ENCODE measurements at regions not wholly inside any gene's neighbourhood (a gene's known extent, or its start where the extent isn't known, plus 50 kb on each side); places are given as distances from the start of the nearest gene placed in this dataset.

DNA sequence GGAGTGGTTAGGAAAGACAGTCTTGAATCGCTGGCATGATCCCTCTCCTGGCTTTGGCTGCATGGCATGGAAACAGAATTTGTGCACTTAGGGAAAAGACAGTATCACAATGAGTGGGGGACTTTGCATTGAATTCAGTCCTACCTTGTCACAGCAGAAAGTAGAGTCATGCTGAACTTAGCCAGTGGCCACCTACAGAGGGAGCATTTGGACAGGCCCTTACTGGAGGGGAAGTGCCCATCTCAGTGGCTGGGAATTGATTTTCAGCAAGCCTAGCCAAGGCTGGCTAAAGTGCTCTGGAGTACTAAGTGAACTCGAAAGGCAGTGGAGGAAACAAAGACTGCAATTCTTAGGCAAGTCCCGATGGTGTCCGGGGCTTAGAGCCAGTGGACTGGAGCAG, 364.3 kb upstream of the TOM1L1 start:
- BruUV-seq (replicated peaks), result no TSS peak
- no peak for FAIRE-seq
- RAD21 ChIA-PET (ENCODE audit: unreplicated experiment), result no interaction called here
- TF ChIP-seq, protein P1, sequence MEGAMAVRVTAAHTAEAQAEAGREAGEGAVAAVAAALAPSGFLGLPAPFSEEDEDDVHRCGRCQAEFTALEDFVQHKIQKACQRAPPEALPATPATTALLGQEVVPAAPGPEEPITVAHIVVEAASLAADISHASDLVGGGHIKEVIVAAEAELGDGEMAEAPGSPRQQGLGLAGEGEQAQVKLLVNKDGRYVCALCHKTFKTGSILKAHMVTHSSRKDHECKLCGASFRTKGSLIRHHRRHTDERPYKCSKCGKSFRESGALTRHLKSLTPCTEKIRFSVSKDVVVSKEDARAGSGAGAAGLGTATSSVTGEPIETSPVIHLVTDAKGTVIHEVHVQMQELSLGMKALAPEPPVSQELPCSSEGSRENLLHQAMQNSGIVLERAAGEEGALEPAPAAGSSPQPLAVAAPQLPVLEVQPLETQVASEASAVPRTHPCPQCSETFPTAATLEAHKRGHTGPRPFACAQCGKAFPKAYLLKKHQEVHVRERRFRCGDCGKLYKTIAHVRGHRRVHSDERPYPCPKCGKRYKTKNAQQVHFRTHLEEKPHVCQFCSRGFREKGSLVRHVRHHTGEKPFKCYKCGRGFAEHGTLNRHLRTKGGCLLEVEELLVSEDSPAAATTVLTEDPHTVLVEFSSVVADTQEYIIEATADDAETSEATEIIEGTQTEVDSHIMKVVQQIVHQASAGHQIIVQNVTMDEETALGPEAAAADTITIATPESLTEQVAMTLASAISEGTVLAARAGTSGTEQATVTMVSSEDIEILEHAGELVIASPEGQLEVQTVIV (IDR thresholded peaks at IDR 0.05; ENCODE audit: borderline replicate concordance, partially characterized antibody), result no peak
- TF ChIP-seq STAT1 (conservative IDR thresholded peaks at IDR 0.05) (no peak), ZSCAN29 (IDR thresholded peaks at IDR 0.05) (no peak), PKNOX1 (IDR thresholded peaks at IDR 0.05) (no peak), MXI1 (IDR thresholded peaks at IDR 0.05; ENCODE audit: low read depth, low read length) (no peak), NR2F1 (conservative IDR thresholded peaks at IDR 0.05) (no peak), E2F8 (IDR thresholded peaks at IDR 0.05; ENCODE audit: low read depth, partially characterized antibody) (no peak), CBFB (IDR thresholded peaks at IDR 0.05; ENCODE audit: low read depth) (no peak), FOXM1 (IDR thresholded peaks at IDR 0.05; ENCODE audit: low read depth, low read length) (no peak), SREBF1 (IDR thresholded peaks at IDR 0.05; ENCODE audit: low read length) (no peak), IRF3 (IDR thresholded peaks at IDR 0.05) (no peak), MEF2A (IDR thresholded peaks at IDR 0.05; ENCODE audit: insufficient read depth, low read depth, low read length) (no peak)
- TF ChIP-seq, protein P2, sequence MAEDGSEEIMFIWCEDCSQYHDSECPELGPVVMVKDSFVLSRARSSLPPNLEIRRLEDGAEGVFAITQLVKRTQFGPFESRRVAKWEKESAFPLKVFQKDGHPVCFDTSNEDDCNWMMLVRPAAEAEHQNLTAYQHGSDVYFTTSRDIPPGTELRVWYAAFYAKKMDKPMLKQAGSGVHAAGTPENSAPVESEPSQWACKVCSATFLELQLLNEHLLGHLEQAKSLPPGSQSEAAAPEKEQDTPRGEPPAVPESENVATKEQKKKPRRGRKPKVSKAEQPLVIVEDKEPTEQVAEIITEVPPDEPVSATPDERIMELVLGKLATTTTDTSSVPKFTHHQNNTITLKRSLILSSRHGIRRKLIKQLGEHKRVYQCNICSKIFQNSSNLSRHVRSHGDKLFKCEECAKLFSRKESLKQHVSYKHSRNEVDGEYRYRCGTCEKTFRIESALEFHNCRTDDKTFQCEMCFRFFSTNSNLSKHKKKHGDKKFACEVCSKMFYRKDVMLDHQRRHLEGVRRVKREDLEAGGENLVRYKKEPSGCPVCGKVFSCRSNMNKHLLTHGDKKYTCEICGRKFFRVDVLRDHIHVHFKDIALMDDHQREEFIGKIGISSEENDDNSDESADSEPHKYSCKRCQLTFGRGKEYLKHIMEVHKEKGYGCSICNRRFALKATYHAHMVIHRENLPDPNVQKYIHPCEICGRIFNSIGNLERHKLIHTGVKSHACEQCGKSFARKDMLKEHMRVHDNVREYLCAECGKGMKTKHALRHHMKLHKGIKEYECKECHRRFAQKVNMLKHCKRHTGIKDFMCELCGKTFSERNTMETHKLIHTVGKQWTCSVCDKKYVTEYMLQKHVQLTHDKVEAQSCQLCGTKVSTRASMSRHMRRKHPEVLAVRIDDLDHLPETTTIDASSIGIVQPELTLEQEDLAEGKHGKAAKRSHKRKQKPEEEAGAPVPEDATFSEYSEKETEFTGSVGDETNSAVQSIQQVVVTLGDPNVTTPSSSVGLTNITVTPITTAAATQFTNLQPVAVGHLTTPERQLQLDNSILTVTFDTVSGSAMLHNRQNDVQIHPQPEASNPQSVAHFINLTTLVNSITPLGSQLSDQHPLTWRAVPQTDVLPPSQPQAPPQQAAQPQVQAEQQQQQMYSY (CRISPR knock-in tag; IDR thresholded peaks at IDR 0.05), result no peak

More for the DNA sequence above, 364.3 kb upstream of the TOM1L1 start:
- ChIA-PET POLR2A (no interaction called here), CTCF (no interaction called here), SMC1A (ENCODE audit: uncharacterized antibody, unreplicated experiment) (interaction anchor here (1.5 kb wide), 1 partner anchor 10 kb away, joined by 4 read pairs; no protein-coding TSS in a partner anchor)
- no peaks in the 10 kb centered on the region; the same call in 2 of the 3 replicates for H3K9me3 ChIP-seq (replicated peaks; ENCODE audit: control insufficient read depth, insufficient read depth, low read length)
- no peak overlapping the region for H3K4me3 ChIP-seq
- H3K36me3 ChIP-seq (ENCODE audit: control insufficient read depth in 2 of 2, insufficient read depth in 2 of 2, low read length in 1 of 2), result no peaks in the 10 kb centered on the region
- intact Hi-C loops (cut with micrococcal nuclease; ENCODE audit: unreplicated experiment) (no loop called here), in situ Hi-C loops (cut with MboI) (loop anchor here (10.0 kb wide), 1 partner anchor 58 kb away; no protein-coding TSS in a partner anchor)
- no peak overlapping the region for H3K4me2 ChIP-seq (ENCODE audit: control insufficient read depth, insufficient read depth)
- no peak for ATAC-seq
- 27% methylated on average over 4 of the region's 4 CpGs for WGBS (ENCODE audit: insufficient coverage, insufficient replicate concordance, low lambda C conversion rate, missing lambda C conversion rate)
- DNase-seq (ENCODE audit: low read depth, low spot score), result no peak
- no peak overlapping the region for H3K9ac ChIP-seq (ENCODE audit: control insufficient read depth, insufficient read depth, low read length)
- no peaks in the 10 kb centered on the region for H3K4me1 ChIP-seq (ENCODE audit: control insufficient read depth, insufficient read depth, low read length)
- H3K27me3 ChIP-seq (replicated peaks in 1 of 2; ENCODE audit: control insufficient read depth in 2 of 2, insufficient read depth in 2 of 2, low read length in 1 of 2), result no peaks in the 10 kb centered on the region
- no peak overlapping the region for H3K27ac ChIP-seq (ENCODE audit: control insufficient read depth, insufficient read depth)
- no peaks in the 10 kb centered on the region for H4K20me1 ChIP-seq (ENCODE audit: control insufficient read depth, insufficient read depth)
- H3K79me2 ChIP-seq (ENCODE audit: control insufficient read depth, insufficient read depth, low read length), result no peaks in the 10 kb centered on the region
- no peak overlapping the region for H2AFZ ChIP-seq (ENCODE audit: control insufficient read depth, low read depth, low read length)

Data from GM12878 (cell line).